ENCODE measurements at regions not wholly inside any gene's neighbourhood (a gene's known extent, or its start where the extent isn't known, plus 50 kb on each side); places are given as distances from the start of the nearest gene placed in this dataset.

- TF ChIP-seq EZH2phosphoT487 (IDR thresholded peaks at IDR 0.05; ENCODE audit: insufficient read depth, low read depth) (no peak), EZH2 (IDR thresholded peaks at IDR 0.05; ENCODE audit: insufficient read depth, poor library complexity, severe bottlenecking) (no peak)
- H3K9me3 ChIP-seq (ENCODE audit: low read depth): no peaks in the 10 kb centered on the region
- 30 to 34% methylated on average over 17 of the region's 17 CpGs for WGBS, 2 experiments (ENCODE audit: low coverage in 1 of 2, low lambda C conversion rate in 2 of 2, missing lambda C conversion rate in 2 of 2)
- H3K36me3 ChIP-seq (ENCODE audit: low read depth): no peaks in the 10 kb centered on the region
- H3F3A ChIP-seq (ENCODE audit: insufficient read depth): no peaks in the 10 kb centered on the region
- no peaks in the 10 kb centered on the region; the same call in 1 of the 2 replicates for H3K27me3 ChIP-seq (replicated peaks; ENCODE audit: insufficient read depth)
- no peaks in the 10 kb centered on the region for H3K79me2 ChIP-seq (ENCODE audit: insufficient read depth)
- DNase-seq: no peak
- no peak overlapping the region for H3K4me2 ChIP-seq (ENCODE audit: unreplicated experiment)
- H3K9me2 ChIP-seq (ENCODE audit: insufficient read depth): no peaks in the 10 kb centered on the region
- no peaks in the 10 kb centered on the region for H4K20me1 ChIP-seq (ENCODE audit: insufficient read depth)
- H2AFZ ChIP-seq: no peak overlapping the region
- no peak overlapping the region for H3K9ac ChIP-seq
- H3K4me1 ChIP-seq (ENCODE audit: insufficient read depth): no peaks in the 10 kb centered on the region
- H3K27ac ChIP-seq: no peak overlapping the region
- in situ Hi-C loops (cut with MboI): no loop called here
- no peak overlapping the region for H3K4me3 ChIP-seq
Observed at GRCh38 chr17:34776456-34777443, 184.5 kb downstream of the CCT6B start.

GRCh38 chr17:34773036-34773435 is 188.2 kb downstream of the CCT6B start:
- in situ Hi-C loops (cut with MboI): no loop called here
- Histone ChIP-seq H4K20me1 (ENCODE audit: insufficient read depth) (no peaks in the 10 kb centered on the region), H3K27me3 (replicated peaks; ENCODE audit: insufficient read depth) (no peaks in the 10 kb centered on the region; the same call in 1 of the 2 replicates), H3F3A (ENCODE audit: insufficient read depth) (no peaks in the 10 kb centered on the region), H3K4me2 (ENCODE audit: unreplicated experiment) (no peak overlapping the region), H3K4me3 (no peak overlapping the region), H3K79me2 (ENCODE audit: insufficient read depth) (no peaks in the 10 kb centered on the region), H3K36me3 (ENCODE audit: low read depth) (no peaks in the 10 kb centered on the region), H3K27ac (no peak overlapping the region), H3K9ac (no peak overlapping the region), H3K9me3 (ENCODE audit: low read depth) (no peaks in the 10 kb centered on the region), H3K4me1 (ENCODE audit: insufficient read depth) (no peaks in the 10 kb centered on the region), H3K9me2 (ENCODE audit: insufficient read depth) (no peaks in the 10 kb centered on the region), H2AFZ (no peak overlapping the region)
- WGBS, 2 experiments (ENCODE audit: low coverage in 1 of 2, low lambda C conversion rate in 2 of 2, missing lambda C conversion rate in 2 of 2): 33 to 37% methylated on average over 4 of the region's 4 CpGs
- TF ChIP-seq EZH2 (IDR thresholded peaks at IDR 0.05; ENCODE audit: insufficient read depth, poor library complexity, severe bottlenecking) (no peak), EZH2phosphoT487 (IDR thresholded peaks at IDR 0.05; ENCODE audit: insufficient read depth, low read depth) (no peak)
- no peak for DNase-seq

- Histone ChIP-seq H3K27me3 (replicated peaks; ENCODE audit: insufficient read depth) (no peaks in the 10 kb centered on the region; the same call in 1 of the 2 replicates), H3K9me3 (ENCODE audit: low read depth) (no peaks in the 10 kb centered on the region), H3F3A (ENCODE audit: insufficient read depth) (no peaks in the 10 kb centered on the region), H3K79me2 (ENCODE audit: insufficient read depth) (no peaks in the 10 kb centered on the region), H3K27ac (no peak overlapping the region), H3K4me3 (no peak overlapping the region), H2AFZ (no peak overlapping the region), H3K4me2 (ENCODE audit: unreplicated experiment) (no peak overlapping the region), H3K4me1 (ENCODE audit: insufficient read depth) (no peaks in the 10 kb centered on the region), H4K20me1 (ENCODE audit: insufficient read depth) (no peaks in the 10 kb centered on the region), H3K36me3 (ENCODE audit: low read depth) (no peaks in the 10 kb centered on the region), H3K9me2 (ENCODE audit: insufficient read depth) (no peaks in the 10 kb centered on the region), H3K9ac (no peak overlapping the region)
- in situ Hi-C loops (cut with MboI): no loop called here
- TF ChIP-seq EZH2 (IDR thresholded peaks at IDR 0.05; ENCODE audit: insufficient read depth, poor library complexity, severe bottlenecking) (no peak), EZH2phosphoT487 (IDR thresholded peaks at IDR 0.05; ENCODE audit: insufficient read depth, low read depth) (no peak)
- no peak for DNase-seq
- 25 to 27% methylated on average over 5 of the region's 5 CpGs for WGBS, 2 experiments (ENCODE audit: low coverage in 1 of 2, low lambda C conversion rate in 2 of 2, missing lambda C conversion rate in 2 of 2)
Observed at GRCh38 chr17:34771891-34772290, 189.4 kb downstream of the CCT6B start.

GRCh38 chr17:34770586-34770985 is 190.7 kb downstream of the CCT6B start:
- Histone ChIP-seq H3K27me3 (replicated peaks; ENCODE audit: insufficient read depth) (no peaks in the 10 kb centered on the region; the same call in 1 of the 2 replicates), H3K9me3 (ENCODE audit: low read depth) (no peaks in the 10 kb centered on the region), H3K4me2 (ENCODE audit: unreplicated experiment) (no peak overlapping the region), H3K9ac (no peak overlapping the region), H3K4me1 (ENCODE audit: insufficient read depth) (no peaks in the 10 kb centered on the region), H2AFZ (no peak overlapping the region), H3K36me3 (ENCODE audit: low read depth) (no peaks in the 10 kb centered on the region), H3K79me2 (ENCODE audit: insufficient read depth) (no peaks in the 10 kb centered on the region), H3K27ac (no peak overlapping the region), H3K4me3 (no peak overlapping the region), H4K20me1 (ENCODE audit: insufficient read depth) (no peaks in the 10 kb centered on the region), H3K9me2 (ENCODE audit: insufficient read depth) (no peaks in the 10 kb centered on the region), H3F3A (ENCODE audit: insufficient read depth) (no peaks in the 10 kb centered on the region)
- 7 to 13% methylated on average over 3 of the region's 3 CpGs for WGBS, 2 experiments (ENCODE audit: low coverage in 1 of 2, low lambda C conversion rate in 2 of 2, missing lambda C conversion rate in 2 of 2)
- in situ Hi-C loops (cut with MboI): no loop called here
- TF ChIP-seq EZH2 (IDR thresholded peaks at IDR 0.05; ENCODE audit: insufficient read depth, poor library complexity, severe bottlenecking) (no peak), EZH2phosphoT487 (IDR thresholded peaks at IDR 0.05; ENCODE audit: insufficient read depth, low read depth) (no peak)
- peak; percentile 9 for DNase-seq
